Prostate gland (tissue), 2 donors: ENCODE measurements at regions not wholly inside any gene's neighbourhood (a gene's known extent, or its start where the extent isn't known, plus 50 kb on each side); places are given as distances from the start of the nearest gene placed in this dataset.

Experiments
- CTCF ChIP-seq, 4 experiments: fragments of 200-600 bp in 2 of 4; fragments of 450-650 bp in 2 of 4; sonication (generic) in 2 of 4; IDR thresholded peaks; 1 replicate in 3 of 4; 2 replicates in 1 of 4; pipeline ENCODE4 v1.5.1; 2016 to 2019; ENCODE audit warnings: antibody characterized with exemption in 4 of 4, mild to moderate bottlenecking in 2 of 4, moderate library complexity in 2 of 4
- POLR2A ChIP-seq: fragments of 450-650 bp; IDR thresholded peaks from one replicate; pipeline ENCODE4 v1.6.1; 2016; ENCODE audit warnings: antibody characterized with exemption, mild to moderate bottlenecking

GRCh38 chr16:10321407-10322387 is 64.2 kb upstream of the ATF7IP2 start:
- no peak for TF ChIP-seq CTCF (IDR thresholded peaks at IDR 0.05)
- no peak for TF ChIP-seq POLR2A
